GM23338 (cell line): ENCODE measurements at regions not wholly inside any gene's neighbourhood (a gene's known extent, or its start where the extent isn't known, plus 50 kb on each side); places are given as distances from the start of the nearest gene placed in this dataset.
A peak's percentile ranks its signal among the peaks of the same experiment; 100 is the strongest.

ENCODE experiments used
- ATAC-seq: fragments of 200-7000 bp; cut with Tn5 transposase; 3 replicates; pipeline ENCODE4 v1.9.1; 2020
- DNase-seq: peaks from one replicate; pipeline ENCODE4 v3.0.0-alpha.2; 2015; ENCODE audit warnings: low spot score
- H2AFZ ChIP-seq: fragments of 200-600 bp; sonication (generic); 2 replicates; pipeline ENCODE4 v1.8.0; 2016; ENCODE audit warnings: antibody characterized with exemption, mild to moderate bottlenecking, moderate library complexity
- H3F3A ChIP-seq: fragments of 200-600 bp; sonication (generic); replicated peaks from 2 replicates; pipeline ENCODE4 v1.8.0; 2017; ENCODE audit warnings: antibody characterized with exemption, mixed run types, low read depth
- H3K27ac ChIP-seq: fragments of 200-600 bp; sonication (generic); 2 replicates; pipeline ENCODE4 v1.6.1; 2016; ENCODE audit warnings: low read depth
- H3K27me3 ChIP-seq: fragments of 200-600 bp; sonication (generic); 2 replicates; pipeline ENCODE4 v1.8.0; 2016; ENCODE audit warnings: mild to moderate bottlenecking, mixed run types, moderate library complexity; ENCODE audit not compliant: insufficient read depth
- H3K36me3 ChIP-seq: fragments of 200-600 bp; sonication (generic); 2 replicates; pipeline ENCODE4 v1.8.0; 2016; ENCODE audit warnings: mild to moderate bottlenecking; ENCODE audit not compliant: insufficient read depth
- H3K4me1 ChIP-seq: fragments of 200-600 bp; sonication (generic); 2 replicates; pipeline ENCODE4 v1.8.0; 2016; ENCODE audit warnings: mild to moderate bottlenecking, moderate library complexity; ENCODE audit not compliant: insufficient read depth
- H3K4me2 ChIP-seq: fragments of 200-600 bp; sonication (generic); 2 replicates; pipeline ENCODE4 v1.7.1; 2017; ENCODE audit warnings: mixed run types
- H3K4me3 ChIP-seq: fragments of 200-600 bp; sonication (generic); 2 replicates; pipeline ENCODE4 v1.6.1; 2016; ENCODE audit warnings: mixed run types
- H3K79me2 ChIP-seq: fragments of 200-600 bp; sonication (generic); replicated peaks from 2 replicates; pipeline ENCODE4 v1.8.0; 2017; ENCODE audit warnings: mild to moderate bottlenecking; ENCODE audit not compliant: insufficient read depth
- H3K9me2 ChIP-seq: fragments of 200-600 bp; sonication (generic); 2 replicates; pipeline ENCODE4 v1.8.0; 2017; ENCODE audit not compliant: insufficient read depth
- H4K20me1 ChIP-seq: fragments of 200-600 bp; sonication (generic); replicated peaks from 2 replicates; pipeline ENCODE4 v1.8.0; 2017; ENCODE audit warnings: mild to moderate bottlenecking; ENCODE audit not compliant: insufficient read depth
- H3K27ac Mint-ChIP-seq: 2 replicates; pipeline ENCODE4 v1.8.0; 2020; ENCODE audit warnings: inconsistent platforms, mild to moderate bottlenecking, moderate library complexity, mixed read lengths
- H3K27me3 Mint-ChIP-seq: 3 replicates; pipeline ENCODE4 v1.8.0; 2022; ENCODE audit warnings: low read depth, mild to moderate bottlenecking, moderate library complexity, mixed read lengths, inconsistent platforms; ENCODE audit not compliant: insufficient read depth, poor library complexity
- H3K36me3 Mint-ChIP-seq: 3 replicates; pipeline ENCODE4 v1.8.0; 2021; ENCODE audit warnings: low read depth, mild to moderate bottlenecking, inconsistent platforms, moderate library complexity, mixed read lengths
- H3K4me1 Mint-ChIP-seq: 3 replicates; pipeline ENCODE4 v1.8.0; 2020; ENCODE audit warnings: mild to moderate bottlenecking, inconsistent platforms, mixed read lengths
- H3K4me3 Mint-ChIP-seq: 3 replicates; pipeline ENCODE4 v1.8.0; 2021; ENCODE audit warnings: moderate library complexity, mild to moderate bottlenecking, inconsistent platforms, mixed read lengths
- H3K9me3 Mint-ChIP-seq: 3 replicates; pipeline ENCODE4 v1.8.0; 2020; ENCODE audit warnings: moderate library complexity, mild to moderate bottlenecking, inconsistent platforms, mixed read lengths
- CREB1 ChIP-seq: fragments of 250-450 bp; sonication (Bioruptor Pico); IDR thresholded peaks from 2 replicates; pipeline ENCODE4 v1.5.0; 2020; ENCODE audit warnings: low read depth, mild to moderate bottlenecking, moderate library complexity
- CTCF ChIP-seq, 2 experiments: fragments of 200-600 bp in 1 of 2; sonication (generic) in 1 of 2; conservative IDR thresholded peaks; 2 replicates each; pipeline versions ENCODE4 v1.5.1 to v1.6.1; 2016 to 2017; ENCODE audit warnings: antibody characterized with exemption in 2 of 2, low read depth in 2 of 2, mild to moderate bottlenecking in 2 of 2, moderate library complexity in 1 of 2
- EZH2 ChIP-seq: fragments of 200-600 bp; sonication (generic); IDR thresholded peaks from one replicate; pipeline ENCODE4 v1.8.0; 2017; ENCODE audit warnings: antibody characterized with exemption, mild to moderate bottlenecking, low read depth; ENCODE audit not compliant: unreplicated experiment
- EZH2phosphoT487 ChIP-seq: fragments of 200-600 bp; sonication (generic); IDR thresholded peaks from one replicate; pipeline ENCODE4 v1.8.1; 2018; ENCODE audit warnings: antibody characterized with exemption; ENCODE audit not compliant: unreplicated experiment
- JUNB ChIP-seq: IDR thresholded peaks from one replicate; pipeline ENCODE4 v1.6.1; 2016; ENCODE audit warnings: antibody characterized with exemption; ENCODE audit not compliant: unreplicated experiment
- NANOG ChIP-seq: IDR thresholded peaks from 2 replicates; pipeline ENCODE4 v1.6.1; 2016; ENCODE audit warnings: antibody characterized with exemption, borderline replicate concordance
- REST ChIP-seq: IDR thresholded peaks from one replicate; pipeline ENCODE4 v1.6.1; 2018; ENCODE audit warnings: antibody characterized with exemption; ENCODE audit not compliant: unreplicated experiment
- ZNF114 ChIP-seq: fragments of 250-450 bp; sonication (Bioruptor Pico); IDR thresholded peaks from 2 replicates; pipeline ENCODE4 v1.5.0; 2020; ENCODE audit warnings: mild to moderate bottlenecking, moderate library complexity
- ZNF331 ChIP-seq: fragments of 250-450 bp; sonication (Bioruptor Pico); IDR thresholded peaks from 2 replicates; pipeline ENCODE4 v1.5.0; 2020; ENCODE audit warnings: low read depth, mild to moderate bottlenecking, moderate library complexity
- ZNF462 ChIP-seq: fragments of 250-450 bp; sonication (Bioruptor Pico); IDR thresholded peaks from 2 replicates; pipeline ENCODE4 v1.5.0; 2020; ENCODE audit warnings: mild to moderate bottlenecking, moderate library complexity

- peaks cover 2% of the 10 kb centered on the region for H3K27me3 Mint-ChIP-seq
- Histone ChIP-seq H4K20me1 (no peaks in the 10 kb centered on the region), H3K4me3 (no peak overlapping the region), H3K4me1 (peaks cover 10% of the 10 kb centered on the region; the same call in 1 of the 2 replicates), H3K27ac (no peak overlapping the region), H3K36me3 (no peaks in the 10 kb centered on the region), H3K4me2 (no peak overlapping the region), H3K9me2 (no peaks in the 10 kb centered on the region), H3F3A (no peaks in the 10 kb centered on the region), H2AFZ (no peak overlapping the region), H3K27me3 (no peaks in the 10 kb centered on the region), H3K79me2 (no peaks in the 10 kb centered on the region)
- ATAC-seq (no peak), DNase-seq (no peak)
- TF ChIP-seq JUNB (no peak), EZH2phosphoT487 (no peak)
- no peaks in the 10 kb centered on the region for H3K9me3 Mint-ChIP-seq
- no peaks in the 10 kb centered on the region for H3K36me3 Mint-ChIP-seq
- no peak overlapping the region for H3K27ac Mint-ChIP-seq
- H3K4me1 Mint-ChIP-seq: peaks cover 18% of the 10 kb centered on the region
- no peak overlapping the region for H3K4me3 Mint-ChIP-seq
Observed at GRCh38 chr2:153811516-153811915, 60.2 kb upstream of the GALNT13 start.

GRCh38 chr2:153812632-153813031, 59.1 kb upstream of the GALNT13 start:
- Mint-ChIP-seq H3K4me1 (peaks cover 18% of the 10 kb centered on the region), H3K27me3 (peaks cover 4% of the 10 kb centered on the region), H3K9me3 (no peaks in the 10 kb centered on the region), H3K36me3 (no peaks in the 10 kb centered on the region), H3K27ac (peak overlapping the region; percentile 77), H3K4me3 (peak overlapping the region; percentile 25; the same call in 2 of the 3 replicates)
- Histone ChIP-seq H3K27ac (no peak overlapping the region), H3K27me3 (no peaks in the 10 kb centered on the region), H4K20me1 (no peaks in the 10 kb centered on the region), H3K4me1 (peaks cover 10% of the 10 kb centered on the region; the same call in 1 of the 2 replicates), H3K4me2 (peak overlapping the region; percentile 50; the same call in 1 of the 2 replicates), H3K79me2 (no peaks in the 10 kb centered on the region), H3F3A (no peaks in the 10 kb centered on the region), H3K4me3 (no peak overlapping the region), H2AFZ (no peak overlapping the region), H3K36me3 (no peaks in the 10 kb centered on the region), H3K9me2 (no peaks in the 10 kb centered on the region)
- DNase-seq: peak; percentile 1
- ATAC-seq: no peak
- TF ChIP-seq NANOG (no peak), CTCF (conservative IDR thresholded peaks at IDR 0.05; ENCODE audit: low read depth in 2 of 2) (no peak), EZH2 (no peak), REST (no peak), ZNF462 (no peak), ZNF331 (CRISPR knock-in tag) (no peak), ZNF114 (CRISPR knock-in tag) (no peak), CREB1 (no peak)
